ENCODE measurements at regions not wholly inside any gene's neighbourhood (a gene's known extent, or its start where the extent isn't known, plus 50 kb on each side); places are given as distances from the start of the nearest gene placed in this dataset.

GRCh38 chr5:58315794-58316193, 144.1 kb downstream of the PLK2 start:
- no peak for TF ChIP-seq CTCF (IDR thresholded peaks at IDR 0.05)
- no peak for TF ChIP-seq POLR2A (IDR thresholded peaks at IDR 0.05)
- TF ChIP-seq POLR2AphosphoS5 (IDR thresholded peaks at IDR 0.05), result no peak

All from breast epithelium (tissue), 3 donors.